Stomach (tissue), 8 donors: ENCODE measurements at regions not wholly inside any gene's neighbourhood (a gene's known extent, or its start where the extent isn't known, plus 50 kb on each side); places are given as distances from the start of the nearest gene placed in this dataset.
"Not testable (repeated sequence)": the region's sequence is repeated elsewhere in the genome, so short reads cannot be mapped to it uniquely, and the experiment has no call there.

ENCODE experiments used
- DNase-seq, 2 donors: peaks; one replicate each; pipeline versions ENCODE4 v3.0.0 to v3.0.0-alpha.2; 2013 to 2019
- H3K27ac ChIP-seq, 5 donors: fragments of 200-600 bp in 4 of 5; sonication (generic) in 4 of 5; one replicate each; pipeline ENCODE4 v1.5.1; 2013 to 2019; ENCODE audit warnings: mild to moderate bottlenecking in 1 of 5, moderate library complexity in 1 of 5
- H3K27me3 ChIP-seq, 3 donors: fragments of 200-600 bp; sonication (generic); one replicate each; pipeline ENCODE4 v1.5.1; 2017 to 2019; ENCODE audit warnings: mixed run types in 1 of 3
- H3K36me3 ChIP-seq, 4 donors: fragments of 200-600 bp; sonication (generic); 1 replicate in 3 of 4; 2 replicates in 1 of 4; pipeline ENCODE4 v1.5.1; 2016 to 2019
- H3K4me1 ChIP-seq, 4 donors: fragments of 200-600 bp; sonication (generic); one replicate each; pipeline ENCODE4 v1.5.1; 2016 to 2019
- H3K4me3 ChIP-seq, 4 donors: fragments of 200-600 bp; sonication (generic) in 3 of 4; one replicate each; pipeline ENCODE4 v1.5.1; 2016 to 2019; ENCODE audit warnings: mild to moderate bottlenecking in 1 of 4
- H3K9me3 ChIP-seq, 4 donors: fragments of 200-600 bp; sonication (generic); one replicate each; pipeline ENCODE4 v1.5.1; 2016 to 2019
- EP300 ChIP-seq: sonication (generic); formaldehyde crosslinking; IDR thresholded peaks from one replicate; pipeline ENCODE4 v1.6.1; 2017; ENCODE audit warnings: antibody characterized with exemption
- POLR2A ChIP-seq, 4 donors: fragments of 450-650 bp; IDR thresholded peaks; one replicate each; pipeline ENCODE4 v1.6.1; 2016; ENCODE audit warnings: antibody characterized with exemption in 4 of 4, control low read depth in 2 of 4, mild to moderate bottlenecking in 1 of 4, moderate library complexity in 1 of 4
- POLR2AphosphoS5 ChIP-seq, 3 donors: sonication (generic); formaldehyde crosslinking; IDR thresholded peaks; one replicate each; pipeline ENCODE4 v1.6.1; 2016; ENCODE audit warnings: antibody characterized with exemption in 3 of 3
- WGBS, 5 donors: extraction: QIAGEN DNeasy Blood & Tissue Kit in 3 of 5; methylation state at CpG; one replicate each; pipeline versions ENCODE4 v1.1.5 to v1.1.7; 2013 to 2018; 5-methylcytosine and 5-hydroxymethylcytosine counted together
- intact Hi-C: fragments of 100-400 bp; cut with DNase I; formaldehyde crosslinking; loops from one replicate; pipeline ENCODE4 v1.15.1; 2023; ENCODE audit warnings: low total_unique reads
- TF ChIP-seq, protein P1 (sequence below), 7 experiments: fragments of 450-650 bp in 4 of 7; fragments of 200-600 bp in 3 of 7; sonication (generic) in 3 of 7; IDR thresholded peaks; one replicate each; pipeline ENCODE4 v1.5.1; 2016 to 2019; ENCODE audit warnings: antibody characterized with exemption in 7 of 7, control low read depth in 2 of 7, mild to moderate bottlenecking in 1 of 7
- donor health status: healthy with polysubstance abuse.
- donor health status: Bipolar disorder and iron deficiency.
- donor health status: healthy.

DNA sequence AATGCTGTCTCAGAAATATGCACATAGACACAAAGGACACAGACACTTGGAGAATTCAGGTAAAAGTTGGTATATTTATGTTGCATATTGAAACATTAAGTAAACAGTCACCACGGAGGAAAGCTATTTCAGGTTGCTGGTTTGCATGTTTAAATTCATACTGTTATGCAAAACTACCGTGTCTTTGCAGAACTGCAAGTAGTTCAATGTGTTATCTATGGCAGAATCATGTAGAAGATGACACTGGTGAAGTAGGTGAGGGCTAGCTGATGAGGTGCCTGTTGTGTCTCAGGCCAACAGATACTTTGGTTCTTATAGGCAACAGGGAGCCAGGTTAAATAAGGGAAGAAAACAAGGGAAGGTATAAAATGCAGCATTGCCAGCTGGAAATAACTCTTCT is 511.3 kb downstream of the DIPK2A start:
- no peak for DNase-seq
- 49 to 65% (median 56%) methylated on average over 2 of the region's 2 CpGs for WGBS, 5 donors
- intact Hi-C loops, result no loop called here
- no peaks in the 10 kb centered on the region for H3K9me3 ChIP-seq
- TF ChIP-seq POLR2AphosphoS5 (IDR thresholded peaks at IDR 0.05) (no peak), EP300 (no peak), POLR2A (IDR thresholded peaks at IDR 0.05) (no peak)
- TF ChIP-seq, protein P1, sequence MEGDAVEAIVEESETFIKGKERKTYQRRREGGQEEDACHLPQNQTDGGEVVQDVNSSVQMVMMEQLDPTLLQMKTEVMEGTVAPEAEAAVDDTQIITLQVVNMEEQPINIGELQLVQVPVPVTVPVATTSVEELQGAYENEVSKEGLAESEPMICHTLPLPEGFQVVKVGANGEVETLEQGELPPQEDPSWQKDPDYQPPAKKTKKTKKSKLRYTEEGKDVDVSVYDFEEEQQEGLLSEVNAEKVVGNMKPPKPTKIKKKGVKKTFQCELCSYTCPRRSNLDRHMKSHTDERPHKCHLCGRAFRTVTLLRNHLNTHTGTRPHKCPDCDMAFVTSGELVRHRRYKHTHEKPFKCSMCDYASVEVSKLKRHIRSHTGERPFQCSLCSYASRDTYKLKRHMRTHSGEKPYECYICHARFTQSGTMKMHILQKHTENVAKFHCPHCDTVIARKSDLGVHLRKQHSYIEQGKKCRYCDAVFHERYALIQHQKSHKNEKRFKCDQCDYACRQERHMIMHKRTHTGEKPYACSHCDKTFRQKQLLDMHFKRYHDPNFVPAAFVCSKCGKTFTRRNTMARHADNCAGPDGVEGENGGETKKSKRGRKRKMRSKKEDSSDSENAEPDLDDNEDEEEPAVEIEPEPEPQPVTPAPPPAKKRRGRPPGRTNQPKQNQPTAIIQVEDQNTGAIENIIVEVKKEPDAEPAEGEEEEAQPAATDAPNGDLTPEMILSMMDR (IDR thresholded peaks at IDR 0.05), result no peak
- H3K27ac ChIP-seq, result no peak overlapping the region
- H3K27me3 ChIP-seq, result no peaks in the 10 kb centered on the region
- no peak overlapping the region for H3K4me3 ChIP-seq
- no peaks in the 10 kb centered on the region for H3K36me3 ChIP-seq
- no peaks in the 10 kb centered on the region for H3K4me1 ChIP-seq

GRCh38 chr3:144487011-144487410 is 515.4 kb downstream of the DIPK2A start:
- intact Hi-C loops, result no loop called here
- no peak overlapping the region for H3K4me3 ChIP-seq
- DNase-seq, result no peak
- TF ChIP-seq POLR2AphosphoS5 (IDR thresholded peaks at IDR 0.05) (no peak), POLR2A (IDR thresholded peaks at IDR 0.05) (no peak), EP300 (no peak)
- TF ChIP-seq, protein P1 (IDR thresholded peaks at IDR 0.05), result no peak
- H3K9me3 ChIP-seq, result no peaks in the 10 kb centered on the region
- H3K4me1 ChIP-seq, result no peaks in the 10 kb centered on the region
- no peaks in the 10 kb centered on the region for H3K27me3 ChIP-seq
- H3K36me3 ChIP-seq, result no peaks in the 10 kb centered on the region
- no peak overlapping the region for H3K27ac ChIP-seq

- Histone ChIP-seq H3K9me3 (no peaks in the 10 kb centered on the region), H3K27ac (no peak overlapping the region), H3K4me3 (no peak overlapping the region), H3K27me3 (no peaks in the 10 kb centered on the region), H3K4me1 (no peaks in the 10 kb centered on the region), H3K36me3 (no peaks in the 10 kb centered on the region)
- DNase-seq, result no peak
- TF ChIP-seq EP300 (no peak), POLR2AphosphoS5 (IDR thresholded peaks at IDR 0.05) (no peak), POLR2A (IDR thresholded peaks at IDR 0.05) (no peak)
- TF ChIP-seq, protein P1 (IDR thresholded peaks at IDR 0.05), result no peak
- intact Hi-C loops, result no loop called here
These were observed 517.3 kb downstream of the DIPK2A start for GRCh38 chr3:144488927-144489326.

DNA sequence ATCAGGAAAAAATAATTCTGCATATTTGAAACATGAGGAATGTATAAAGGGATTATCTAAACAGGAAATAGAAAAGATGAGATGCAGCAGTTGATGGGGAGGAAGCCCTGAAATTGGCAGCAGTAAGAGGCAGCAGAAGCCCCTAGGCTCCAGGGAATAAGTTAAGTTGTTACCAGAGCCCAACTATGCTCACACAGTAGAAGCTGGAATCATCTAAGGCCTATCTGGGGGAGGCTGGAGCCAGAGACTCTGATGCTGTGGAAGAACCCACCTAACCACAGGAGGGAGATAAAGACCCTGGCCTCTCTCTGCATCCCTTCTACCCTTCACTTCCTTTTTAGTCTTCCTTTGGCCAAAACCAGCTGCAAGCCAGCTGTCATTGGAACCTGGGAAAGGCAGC is 519.7 kb downstream of the DIPK2A start:
- no peak overlapping the region for H3K4me3 ChIP-seq
- intact Hi-C loops, result no loop called here
- H3K9me3 ChIP-seq, result no peaks in the 10 kb centered on the region
- DNase-seq, result peak in 1 of 2 donors; percentile 19
- no peaks in the 10 kb centered on the region for H3K36me3 ChIP-seq
- TF ChIP-seq POLR2AphosphoS5 (IDR thresholded peaks at IDR 0.05) (no peak), EP300 (no peak), POLR2A (IDR thresholded peaks at IDR 0.05) (no peak)
- TF ChIP-seq, protein P1 (IDR thresholded peaks at IDR 0.05), result no peak
- no peaks in the 10 kb centered on the region for H3K4me1 ChIP-seq
- no peaks in the 10 kb centered on the region for H3K27me3 ChIP-seq
- no peak overlapping the region for H3K27ac ChIP-seq

GRCh38 chr3:144494651-144495050 is 523.0 kb downstream of the DIPK2A start:
- H3K9me3 ChIP-seq, DNase-seq, H3K36me3 ChIP-seq, H3K27me3 ChIP-seq, H3K4me3 ChIP-seq, H3K27ac ChIP-seq, H3K4me1 ChIP-seq, intact Hi-C loops: not testable (repeated sequence)
- WGBS, 5 donors, result 92 to 93% (median 92%) methylated on average over 20 of the region's 20 CpGs
